Uterus (tissue), 3 donors: ENCODE measurements at regions not wholly inside any gene's neighbourhood (a gene's known extent, or its start where the extent isn't known, plus 50 kb on each side); places are given as distances from the start of the nearest gene placed in this dataset.

Experiments
- DNase-seq, 2 donors: peaks; one replicate each; pipeline ENCODE4 v3.0.0-alpha.2; 2019 to 2020
- H3K27ac ChIP-seq, 2 donors: fragments of 200-600 bp; sonication (generic); 1 replicate in 1 of 2; 2 replicates in 1 of 2; pipeline ENCODE4 v1.5.1; 2016 to 2018
- H3K27me3 ChIP-seq, 2 donors: fragments of 200-600 bp; sonication (generic); one replicate each; pipeline ENCODE4 v1.5.1; 2018 to 2019; ENCODE audit warnings: control low read depth in 1 of 2
- H3K36me3 ChIP-seq, 2 donors: fragments of 200-600 bp; sonication (generic); one replicate each; pipeline ENCODE4 v1.5.1; 2019; ENCODE audit warnings: control low read depth in 1 of 2
- H3K4me1 ChIP-seq, 2 donors: fragments of 200-600 bp; sonication (generic); one replicate each; pipeline ENCODE4 v1.5.1; 2018 to 2019; ENCODE audit warnings: control low read depth in 1 of 2
- H3K4me3 ChIP-seq, 2 donors: fragments of 200-600 bp; sonication (generic); 1 replicate in 1 of 2; 2 replicates in 1 of 2; pipeline ENCODE4 v1.5.1; 2018 to 2019; ENCODE audit warnings: mild to moderate bottlenecking in 1 of 2
- H3K9me3 ChIP-seq, 2 donors: fragments of 200-600 bp; sonication (generic); one replicate each; pipeline ENCODE4 v1.5.1; 2019; ENCODE audit warnings: control low read depth in 1 of 2
- CTCF ChIP-seq, 4 experiments: fragments of 200-600 bp in 2 of 4; fragments of 450-650 bp in 2 of 4; sonication (generic) in 2 of 4; IDR thresholded peaks; one replicate each; pipeline ENCODE4 v1.5.1; 2016 to 2019; ENCODE audit warnings: antibody characterized with exemption in 4 of 4, mild to moderate bottlenecking in 2 of 4, moderate library complexity in 1 of 4
- POLR2A ChIP-seq, 2 donors: fragments of 450-650 bp; IDR thresholded peaks; one replicate each; pipeline ENCODE4 v1.6.1; 2016; ENCODE audit warnings: antibody characterized with exemption in 2 of 2, mild to moderate bottlenecking in 1 of 2, moderate library complexity in 1 of 2
- intact Hi-C: fragments of 100-400 bp; cut with DNase I; formaldehyde crosslinking; loops from one replicate; pipeline ENCODE4 v1.15.1; 2023; ENCODE audit warnings: low total_unique reads
- donor health status: DM: yes; HTN: yes; CAD: no.

GRCh38 chr11:86723281-86723680, 50.9 kb upstream of the ME3 start:
- Histone ChIP-seq H3K4me1 (no peaks in the 10 kb centered on the region), H3K27ac (no peak overlapping the region), H3K36me3 (no peaks in the 10 kb centered on the region), H3K4me3 (no peak overlapping the region), H3K9me3 (peaks cover 0 to 3% of the 10 kb centered on the region in 2 donors), H3K27me3 (no peaks in the 10 kb centered on the region)
- TF ChIP-seq POLR2A (IDR thresholded peaks at IDR 0.05) (no peak), CTCF (IDR thresholded peaks at IDR 0.05) (no peak)
- no peak for DNase-seq
- intact Hi-C loops: no loop called here

DNA sequence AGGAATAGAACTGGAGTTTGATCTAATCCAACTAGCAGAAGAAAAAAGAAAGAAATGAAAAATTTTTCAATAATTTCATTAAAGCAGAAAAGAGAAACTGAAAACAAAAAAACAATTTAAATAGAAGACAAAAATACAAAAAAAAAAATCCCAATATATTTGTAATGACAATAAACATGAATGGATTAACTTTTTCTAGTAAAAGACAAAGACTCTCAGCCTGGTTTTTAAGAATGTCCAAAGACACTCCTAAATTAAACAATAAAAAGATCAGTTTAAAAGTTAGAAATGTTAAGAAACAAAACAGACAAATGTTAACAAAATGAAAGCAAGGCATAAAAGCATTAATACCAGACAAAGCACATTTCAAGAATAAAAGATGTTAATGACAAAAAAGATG, 50.3 kb upstream of the ME3 start:
- H3K27me3 ChIP-seq: no peaks in the 10 kb centered on the region
- DNase-seq: no peak
- no peaks in the 10 kb centered on the region for H3K4me1 ChIP-seq
- no peak for TF ChIP-seq CTCF (IDR thresholded peaks at IDR 0.05)
- TF ChIP-seq POLR2A (IDR thresholded peaks at IDR 0.05): no peak
- no peak overlapping the region for H3K27ac ChIP-seq
- H3K9me3 ChIP-seq: peaks cover 0 to 3% of the 10 kb centered on the region in 2 donors
- H3K36me3 ChIP-seq: no peaks in the 10 kb centered on the region
- H3K4me3 ChIP-seq: no peak overlapping the region
- intact Hi-C loops: no loop called here
